Common myeloid progenitor, CD34-positive (primary cell): ENCODE measurements at regions not wholly inside any gene's neighbourhood (a gene's known extent, or its start where the extent isn't known, plus 50 kb on each side); places are given as distances from the start of the nearest gene placed in this dataset.

Experiments
- CTCF ChIA-PET: fragments of 350-600 bp; sonication (Branson Sonifier 250); formaldehyde crosslinking; loops from one replicate; lab custom pipeline; 2021; ENCODE audit warnings: antibody characterized with exemption; lab: Charles Lee
- POLR2A ChIA-PET: fragments of 350-600 bp; sonication (Branson Sonifier 250); formaldehyde crosslinking; loops from one replicate; lab custom pipeline; 2021; ENCODE audit warnings: antibody characterized with exemption; lab: Charles Lee
- DNase-seq, 3 donors: peaks; one replicate each; pipeline versions ENCODE4 v3.0.0 to v3.0.0-alpha.2; 2013
- H3K27ac ChIP-seq, 2 experiments: 1 replicate in 1 of 2; 2 replicates in 1 of 2; pipeline ENCODE4 v1.7.0; 2013; ENCODE audit warnings: inconsistent platforms in 2 of 2, low read length in 2 of 2, mild to moderate bottlenecking in 2 of 2, low read depth in 1 of 2, moderate library complexity in 1 of 2; ENCODE audit not compliant: severe bottlenecking in 2 of 2, insufficient read depth in 1 of 2, poor library complexity in 1 of 2
- H3K27me3 ChIP-seq, 5 experiments: replicated peaks in 2 of 5; 1 replicate in 3 of 5; 2 replicates in 2 of 5; pipeline versions ENCODE4 v1.6.1 to v1.7.0; 2013; ENCODE audit warnings: low read length in 4 of 5, mild to moderate bottlenecking in 2 of 5, moderate library complexity in 2 of 5, inconsistent platforms in 1 of 5; ENCODE audit not compliant: insufficient read depth in 5 of 5, control insufficient read depth in 4 of 5
- H3K36me3 ChIP-seq, 4 experiments: 1 replicate in 2 of 4; 2 replicates in 2 of 4; pipeline versions ENCODE4 v1.6.1 to v1.7.0; 2013; ENCODE audit warnings: low read length in 3 of 4, control low read depth in 1 of 4, mild to moderate bottlenecking in 1 of 4; ENCODE audit not compliant: control insufficient read depth in 4 of 4, insufficient read depth in 4 of 4
- H3K4me1 ChIP-seq, 4 experiments: 1 replicate in 3 of 4; 2 replicates in 1 of 4; pipeline versions ENCODE4 v1.6.1 to v1.7.1; 2013; ENCODE audit warnings: low read length in 3 of 4, mild to moderate bottlenecking in 3 of 4, control low read depth in 1 of 4, inconsistent platforms in 1 of 4, moderate library complexity in 1 of 4; ENCODE audit not compliant: control insufficient read depth in 4 of 4, insufficient read depth in 4 of 4; ENCODE audit errors: control extremely low read depth in 1 of 4
- H3K4me3 ChIP-seq, 7 experiments: 1 replicate in 4 of 7; 2 replicates in 3 of 7; pipeline versions ENCODE4 v1.5.1 to v1.7.0; 2013; ENCODE audit warnings: mild to moderate bottlenecking in 7 of 7, low read length in 6 of 7, moderate library complexity in 6 of 7, inconsistent platforms in 2 of 7, low read depth in 2 of 7, control low read depth in 1 of 7; ENCODE audit not compliant: insufficient read depth in 4 of 7, control insufficient read depth in 1 of 7; ENCODE audit errors: extremely low read depth in 1 of 7
- H3K9me3 ChIP-seq, 5 experiments: 1 replicate in 4 of 5; 2 replicates in 1 of 5; pipeline versions ENCODE4 v1.6.1 to v1.7.1; 2013; ENCODE audit warnings: low read length in 4 of 5, mild to moderate bottlenecking in 2 of 5, inconsistent platforms in 1 of 5, low read depth in 1 of 5, moderate library complexity in 1 of 5; ENCODE audit not compliant: control insufficient read depth in 4 of 5, insufficient read depth in 2 of 5; ENCODE audit errors: control extremely low read depth in 1 of 5
- WGBS: methylation state at CpG from one replicate; pipeline ENCODE4 v1.1.5; 2013; ENCODE audit not compliant: insufficient coverage; 5-methylcytosine and 5-hydroxymethylcytosine counted together

DNA sequence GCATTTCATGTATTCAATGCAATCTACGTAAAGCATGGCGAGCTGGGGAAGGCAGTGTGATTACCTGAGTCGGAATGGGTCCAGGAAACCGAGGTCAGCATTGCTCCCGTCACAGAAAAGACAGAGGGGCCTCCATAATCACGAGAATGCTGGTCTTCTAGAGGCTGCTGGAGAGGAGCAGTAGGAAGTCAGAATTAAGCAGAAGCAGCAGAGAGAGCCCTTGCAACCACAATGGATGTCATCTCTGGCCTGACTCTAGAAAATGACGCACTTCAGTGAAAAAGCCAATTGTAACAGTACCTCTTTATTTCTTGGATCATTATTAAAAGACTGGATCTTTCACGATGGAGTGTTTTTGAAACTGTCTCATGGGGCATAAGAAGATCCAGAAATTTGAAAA lies 69.5 kb upstream of the FOXN3 start:
- POLR2A ChIA-PET: no interaction called here
- Histone ChIP-seq H3K4me3 (no peak overlapping the region), H3K9me3 (no peaks in the 10 kb centered on the region), H3K27me3 (no peaks in the 10 kb centered on the region), H3K27ac (no peak overlapping the region), H3K4me1 (peaks cover 0 to 13% (median 1%) of the 10 kb centered on the region in 4 experiments), H3K36me3 (peaks cover 0 to 14% (median 2%) of the 10 kb centered on the region in 4 experiments)
- DNase-seq: no peak
- 97% methylated on average over 7 of the region's 8 CpGs for WGBS
- CTCF ChIA-PET: no interaction called here

DNA sequence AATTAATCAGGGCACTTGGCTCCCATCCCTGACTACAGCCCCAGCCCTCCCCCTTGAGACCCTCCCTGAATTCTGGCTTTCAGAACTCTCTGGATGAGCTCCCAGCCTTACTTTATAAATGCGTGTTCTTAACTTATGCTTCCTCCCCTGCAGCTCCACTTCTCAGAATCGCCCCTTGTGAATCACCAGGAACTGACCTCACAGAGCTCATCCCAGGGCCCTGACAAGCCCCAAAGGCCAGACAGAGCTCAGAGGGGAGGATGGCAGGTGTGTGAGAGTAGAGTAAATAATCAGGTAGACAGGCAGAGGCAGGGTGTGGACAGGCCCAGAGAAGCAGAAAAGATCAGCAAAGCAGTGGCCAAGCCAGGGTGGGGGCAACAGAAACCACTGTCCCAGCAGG lies 68.2 kb upstream of the FOXN3 start:
- peaks cover 0 to 14% (median 4%) of the 10 kb centered on the region in 4 experiments for H3K36me3 ChIP-seq
- peaks cover 0 to 13% (median 1%) of the 10 kb centered on the region in 4 experiments for H3K4me1 ChIP-seq
- ChIA-PET CTCF (interaction anchor here (1.0 kb wide), 1 partner anchor 18 kb away, joined by 3 read pairs; no protein-coding TSS in a partner anchor), POLR2A (no interaction called here)
- no peaks in the 10 kb centered on the region for H3K9me3 ChIP-seq
- no peak for DNase-seq
- no peaks in the 10 kb centered on the region for H3K27me3 ChIP-seq
- no peak overlapping the region for H3K4me3 ChIP-seq
- WGBS: 93% methylated on average over 2 of the region's 2 CpGs
- H3K27ac ChIP-seq: no peak overlapping the region

DNA sequence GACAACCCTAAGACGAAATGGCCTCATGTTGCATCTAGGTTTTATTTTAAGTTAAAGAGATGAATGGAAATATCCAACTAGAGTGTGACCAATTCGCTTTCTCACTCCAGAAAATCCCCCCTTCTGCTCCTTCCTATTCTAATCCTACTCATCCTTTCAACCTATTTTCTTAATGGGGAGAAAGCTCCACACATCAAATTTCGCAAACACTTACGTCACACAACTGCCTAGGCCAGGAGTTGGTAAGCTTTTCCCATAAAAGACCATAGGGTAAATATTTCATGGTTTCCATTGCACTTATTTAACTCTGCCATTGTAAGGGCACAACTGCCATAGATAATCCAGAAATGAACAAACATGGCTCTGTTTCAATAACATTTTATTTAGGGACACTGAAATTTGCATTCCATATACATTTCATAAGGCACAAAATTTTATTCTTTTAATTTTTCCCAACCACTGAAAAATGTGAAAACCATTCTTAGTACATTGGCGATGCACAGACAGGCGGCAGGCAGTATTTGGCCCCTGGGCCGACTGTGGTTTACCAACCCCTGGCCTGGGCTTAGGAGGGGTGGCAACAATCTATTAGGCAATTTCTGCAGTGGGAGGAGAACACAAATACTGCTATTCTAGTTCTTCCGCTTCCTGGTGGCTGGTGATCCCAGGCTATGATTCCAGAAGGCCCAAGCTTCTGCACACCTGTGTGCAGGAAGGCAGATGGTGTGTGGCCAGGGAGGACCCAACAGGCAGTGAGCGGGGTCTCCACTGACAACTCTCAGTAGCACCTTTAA lies 67.2 kb upstream of the FOXN3 start:
- DNase-seq: no peak
- 100% methylated on average over 2 of the region's 9 CpGs for WGBS
- H3K27ac ChIP-seq: no peak overlapping the region
- peaks cover 0 to 13% (median 1%) of the 10 kb centered on the region in 4 experiments for H3K4me1 ChIP-seq
- no peak overlapping the region for H3K4me3 ChIP-seq
- H3K9me3 ChIP-seq: no peaks in the 10 kb centered on the region
- ChIA-PET POLR2A (interaction anchor here (1.0 kb wide), 1 partner anchor 289 kb away, joined by 3 read pairs; no protein-coding TSS in a partner anchor), CTCF (interaction anchor here (0.9 to 1.0 kb wide), 2 partner anchors 8 to 17 kb away, joined by 3 read pairs; no protein-coding TSS in a partner anchor)
- no peaks in the 10 kb centered on the region for H3K27me3 ChIP-seq
- peaks cover 0 to 14% (median 4%) of the 10 kb centered on the region in 4 experiments for H3K36me3 ChIP-seq

DNA sequence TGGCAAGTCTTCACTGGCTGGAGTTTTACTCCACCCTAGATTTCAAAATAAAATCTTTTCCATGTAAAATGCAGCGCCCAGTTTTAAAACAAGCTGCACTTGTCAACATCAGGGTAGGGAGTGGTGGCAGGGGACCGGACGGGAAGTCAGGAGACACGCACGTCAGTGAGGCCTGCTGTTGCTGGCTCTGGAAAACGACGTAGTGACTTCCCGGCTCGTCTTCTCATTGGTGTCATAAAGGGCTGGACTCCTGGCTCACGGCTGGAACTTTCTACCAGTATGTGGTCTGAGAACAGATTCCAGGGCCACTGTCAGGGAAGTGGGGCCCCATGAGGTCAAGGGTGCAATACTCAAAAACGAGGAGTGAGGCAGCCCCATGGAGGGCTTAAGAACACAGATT lies 64.2 kb upstream of the FOXN3 start:
- Histone ChIP-seq H3K4me1 (peaks cover 0 to 8% (median 1%) of the 10 kb centered on the region in 4 experiments), H3K9me3 (no peaks in the 10 kb centered on the region), H3K27ac (no peak overlapping the region), H3K27me3 (no peaks in the 10 kb centered on the region), H3K36me3 (peaks cover 0 to 15% (median 2%) of the 10 kb centered on the region in 4 experiments), H3K4me3 (no peak overlapping the region)
- no peak for DNase-seq
- 96% methylated on average over 8 of the region's 11 CpGs for WGBS
- POLR2A ChIA-PET: no interaction called here
- CTCF ChIA-PET: interaction anchor here (1.3 kb wide), 1 partner anchor 23 kb away, joined by 3 read pairs; no protein-coding TSS in a partner anchor

DNA sequence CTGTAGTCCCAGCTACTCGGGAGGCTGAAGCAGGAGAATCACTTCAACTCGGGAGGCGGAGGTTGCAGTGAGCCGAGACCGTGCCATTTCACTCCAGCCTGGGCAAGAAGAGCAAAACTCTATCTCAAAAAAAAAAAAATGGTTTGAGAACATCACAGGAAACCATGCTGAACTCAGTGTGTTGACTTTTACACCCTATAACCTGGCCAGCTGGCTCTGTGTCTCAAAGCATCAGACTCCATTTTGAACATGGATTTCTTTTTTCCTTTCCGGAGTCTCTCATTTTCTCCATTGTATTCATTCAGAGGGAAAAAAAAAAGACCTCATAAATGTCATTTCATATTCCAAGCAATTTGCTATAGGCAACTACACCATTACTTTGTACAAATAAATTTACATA lies 63.2 kb upstream of the FOXN3 start:
- no peaks in the 10 kb centered on the region for H3K9me3 ChIP-seq
- CTCF ChIA-PET: no interaction called here
- POLR2A ChIA-PET: no interaction called here

DNA sequence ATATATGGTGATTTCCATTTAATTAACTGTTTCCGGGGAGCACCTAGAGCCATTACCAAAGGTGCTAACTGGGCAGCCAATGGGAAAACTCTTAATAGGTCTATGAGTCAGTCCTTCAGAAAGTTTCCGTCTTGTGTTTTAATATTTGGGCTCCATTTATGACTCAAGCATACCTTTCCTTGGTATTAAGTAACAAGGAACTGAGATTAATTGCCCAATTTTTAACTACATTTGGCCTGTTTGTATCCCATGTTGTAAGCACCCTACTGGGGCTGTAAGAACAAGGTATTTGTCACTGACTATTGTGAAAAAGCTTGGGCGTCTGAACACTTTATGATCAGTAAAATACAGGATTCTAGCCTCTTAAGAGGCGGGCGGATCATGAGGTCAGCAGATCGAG lies 62.8 kb upstream of the FOXN3 start:
- H3K4me3 ChIP-seq: no peak overlapping the region
- CTCF ChIA-PET: no interaction called here
- DNase-seq: no peak
- WGBS: 100% methylated on average over 3 of the region's 6 CpGs
- H3K27ac ChIP-seq: no peak overlapping the region
- peaks cover 0 to 7% (median 2%) of the 10 kb centered on the region in 4 experiments for H3K36me3 ChIP-seq
- H3K4me1 ChIP-seq: peaks cover 0 to 4% (median 0%) of the 10 kb centered on the region in 4 experiments
- POLR2A ChIA-PET: no interaction called here
- H3K27me3 ChIP-seq: no peaks in the 10 kb centered on the region
- no peaks in the 10 kb centered on the region for H3K9me3 ChIP-seq

More for the DNA sequence above, 63.2 kb upstream of the FOXN3 start:
- peaks cover 0 to 8% (median 2%) of the 10 kb centered on the region in 4 experiments for H3K36me3 ChIP-seq
- H3K27ac ChIP-seq: no peak overlapping the region
- H3K4me3 ChIP-seq: no peak overlapping the region
- no peak for DNase-seq
- peaks cover 0 to 4% (median 0%) of the 10 kb centered on the region in 4 experiments for H3K4me1 ChIP-seq
- H3K27me3 ChIP-seq: no peaks in the 10 kb centered on the region
- 93% methylated on average over 6 of the region's 6 CpGs for WGBS

DNA sequence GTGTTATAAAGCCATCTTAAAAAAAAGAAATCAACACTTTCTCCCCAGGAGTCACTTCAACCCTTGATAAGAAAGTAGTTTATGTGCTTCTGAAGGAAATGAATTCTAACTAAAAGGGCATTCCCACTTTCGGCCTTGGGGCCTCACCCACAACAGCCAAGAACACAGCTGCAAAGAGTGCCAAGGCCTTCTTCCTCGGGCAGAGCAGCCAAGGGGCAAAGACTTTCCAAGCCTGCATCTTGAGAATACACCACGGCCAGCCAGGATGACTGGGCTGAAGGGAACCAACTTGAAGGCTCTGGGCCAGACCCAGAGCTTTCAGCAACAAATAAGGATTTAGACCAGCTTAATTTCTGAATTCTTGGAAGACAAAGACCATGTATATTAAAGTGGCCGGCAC lies 60.4 kb upstream of the FOXN3 start:
- no peaks in the 10 kb centered on the region for H3K27me3 ChIP-seq
- no peaks in the 10 kb centered on the region for H3K9me3 ChIP-seq
- no peak overlapping the region for H3K4me3 ChIP-seq
- WGBS: 95% methylated on average over 2 of the region's 4 CpGs
- CTCF ChIA-PET: interaction anchor here (1.1 kb wide), 1 partner anchor 59 kb away, joined by 3 read pairs; no protein-coding TSS in a partner anchor
- POLR2A ChIA-PET: no interaction called here
- H3K4me1 ChIP-seq: no peaks in the 10 kb centered on the region
- no peak for DNase-seq
- H3K36me3 ChIP-seq: peaks cover 0 to 7% (median 2%) of the 10 kb centered on the region in 4 experiments
- no peak overlapping the region for H3K27ac ChIP-seq
